ENCODE measurements at regions not wholly inside any gene's neighbourhood (a gene's known extent, or its start where the extent isn't known, plus 50 kb on each side); places are given as distances from the start of the nearest gene placed in this dataset.
A peak's percentile ranks its signal among the peaks of the same experiment; 100 is the strongest.

DNA sequence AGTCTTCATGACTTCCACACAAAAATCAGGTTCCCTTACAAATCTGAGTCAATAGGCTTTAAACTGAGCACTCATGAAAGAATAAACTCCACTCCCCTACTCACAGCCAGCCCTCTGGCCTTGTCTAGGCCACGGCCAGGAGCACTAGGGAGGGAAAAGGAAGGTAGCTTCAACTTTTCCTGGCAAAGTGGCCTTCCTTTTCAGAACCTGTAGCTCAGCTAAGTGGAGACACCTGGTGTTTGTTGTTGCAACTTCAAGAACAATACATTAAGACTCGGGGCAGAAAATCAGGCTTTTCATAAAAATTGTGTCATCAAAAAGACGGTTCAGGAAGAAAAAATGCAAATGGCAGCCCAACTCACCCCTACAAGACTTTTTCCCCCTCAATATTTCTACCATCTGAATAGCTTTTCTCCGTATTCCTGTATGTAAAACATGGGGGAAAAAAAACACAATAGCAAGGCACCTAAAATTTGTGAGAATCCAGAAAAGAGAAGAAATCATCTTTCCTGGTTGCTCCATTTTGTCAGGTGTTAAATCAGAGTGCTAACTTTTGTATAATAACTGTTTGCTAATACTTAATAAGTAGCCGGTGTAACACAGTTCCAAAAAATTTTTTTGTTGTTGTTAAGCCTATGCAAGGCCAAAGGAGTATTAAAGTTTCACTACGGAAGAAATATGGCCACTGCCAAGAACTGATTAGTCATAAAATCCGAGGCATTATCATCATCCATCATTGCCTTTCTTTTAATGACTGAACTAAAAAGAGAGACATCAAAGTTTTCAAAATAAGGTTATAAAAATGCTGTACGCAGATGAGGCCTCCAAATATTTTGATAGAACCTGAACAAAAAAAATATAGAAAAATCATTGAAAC, 66.2 kb upstream of the ARID5B start:
- peak; percentile 23 for DNase-seq (ENCODE audit: low spot score)
- TF ChIP-seq, protein P1, sequence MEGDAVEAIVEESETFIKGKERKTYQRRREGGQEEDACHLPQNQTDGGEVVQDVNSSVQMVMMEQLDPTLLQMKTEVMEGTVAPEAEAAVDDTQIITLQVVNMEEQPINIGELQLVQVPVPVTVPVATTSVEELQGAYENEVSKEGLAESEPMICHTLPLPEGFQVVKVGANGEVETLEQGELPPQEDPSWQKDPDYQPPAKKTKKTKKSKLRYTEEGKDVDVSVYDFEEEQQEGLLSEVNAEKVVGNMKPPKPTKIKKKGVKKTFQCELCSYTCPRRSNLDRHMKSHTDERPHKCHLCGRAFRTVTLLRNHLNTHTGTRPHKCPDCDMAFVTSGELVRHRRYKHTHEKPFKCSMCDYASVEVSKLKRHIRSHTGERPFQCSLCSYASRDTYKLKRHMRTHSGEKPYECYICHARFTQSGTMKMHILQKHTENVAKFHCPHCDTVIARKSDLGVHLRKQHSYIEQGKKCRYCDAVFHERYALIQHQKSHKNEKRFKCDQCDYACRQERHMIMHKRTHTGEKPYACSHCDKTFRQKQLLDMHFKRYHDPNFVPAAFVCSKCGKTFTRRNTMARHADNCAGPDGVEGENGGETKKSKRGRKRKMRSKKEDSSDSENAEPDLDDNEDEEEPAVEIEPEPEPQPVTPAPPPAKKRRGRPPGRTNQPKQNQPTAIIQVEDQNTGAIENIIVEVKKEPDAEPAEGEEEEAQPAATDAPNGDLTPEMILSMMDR (IDR thresholded peaks at IDR 0.05; ENCODE audit: extremely low read depth, missing control alignments) = peak; percentile 6

DNA sequence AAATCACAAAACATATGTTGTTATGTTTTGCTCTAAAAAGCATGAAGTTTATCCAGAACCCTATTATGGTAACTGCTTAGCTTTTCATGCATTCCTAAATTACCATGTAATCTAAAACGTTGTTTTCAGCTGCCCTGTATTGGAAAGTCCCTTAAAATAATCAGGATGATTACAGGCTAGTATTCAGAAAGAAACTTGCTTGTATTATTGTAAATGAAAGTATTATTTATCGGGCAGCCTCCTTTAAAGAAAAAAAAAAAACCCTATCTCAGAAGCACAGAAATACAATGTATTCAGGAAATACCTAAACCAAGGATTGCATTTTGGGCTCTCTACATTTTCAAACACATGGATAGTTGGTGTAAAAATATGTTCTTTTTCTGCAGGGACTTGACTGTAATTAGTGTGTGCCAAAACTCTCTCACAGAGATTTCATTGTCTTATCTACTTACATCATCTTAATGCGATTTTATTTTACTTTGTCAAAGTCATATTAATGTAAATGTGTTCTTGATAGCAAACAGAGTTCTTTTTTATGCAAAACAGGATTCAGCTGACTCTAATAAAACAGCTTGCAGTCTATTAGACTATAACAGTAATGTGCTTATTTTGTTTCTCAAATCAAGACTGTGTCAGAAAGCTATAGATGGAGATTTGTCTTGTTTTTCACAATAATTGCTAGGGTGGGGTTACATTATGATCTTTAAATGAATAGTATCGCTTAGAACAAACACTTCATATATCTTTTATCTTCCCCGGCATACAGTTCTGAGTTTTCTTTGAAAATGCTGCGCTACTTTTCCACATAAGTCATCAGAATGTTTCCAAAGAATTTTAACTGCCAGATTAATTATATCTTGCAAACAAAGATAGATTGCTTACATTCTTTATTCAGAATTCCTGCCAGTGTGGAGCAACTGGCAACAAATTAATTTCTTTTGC, 65.3 kb upstream of the ARID5B start:
- DNase-seq (ENCODE audit: low spot score) = no peak
- TF ChIP-seq, protein P1 (IDR thresholded peaks at IDR 0.05; ENCODE audit: extremely low read depth, missing control alignments) = no peak

DNA sequence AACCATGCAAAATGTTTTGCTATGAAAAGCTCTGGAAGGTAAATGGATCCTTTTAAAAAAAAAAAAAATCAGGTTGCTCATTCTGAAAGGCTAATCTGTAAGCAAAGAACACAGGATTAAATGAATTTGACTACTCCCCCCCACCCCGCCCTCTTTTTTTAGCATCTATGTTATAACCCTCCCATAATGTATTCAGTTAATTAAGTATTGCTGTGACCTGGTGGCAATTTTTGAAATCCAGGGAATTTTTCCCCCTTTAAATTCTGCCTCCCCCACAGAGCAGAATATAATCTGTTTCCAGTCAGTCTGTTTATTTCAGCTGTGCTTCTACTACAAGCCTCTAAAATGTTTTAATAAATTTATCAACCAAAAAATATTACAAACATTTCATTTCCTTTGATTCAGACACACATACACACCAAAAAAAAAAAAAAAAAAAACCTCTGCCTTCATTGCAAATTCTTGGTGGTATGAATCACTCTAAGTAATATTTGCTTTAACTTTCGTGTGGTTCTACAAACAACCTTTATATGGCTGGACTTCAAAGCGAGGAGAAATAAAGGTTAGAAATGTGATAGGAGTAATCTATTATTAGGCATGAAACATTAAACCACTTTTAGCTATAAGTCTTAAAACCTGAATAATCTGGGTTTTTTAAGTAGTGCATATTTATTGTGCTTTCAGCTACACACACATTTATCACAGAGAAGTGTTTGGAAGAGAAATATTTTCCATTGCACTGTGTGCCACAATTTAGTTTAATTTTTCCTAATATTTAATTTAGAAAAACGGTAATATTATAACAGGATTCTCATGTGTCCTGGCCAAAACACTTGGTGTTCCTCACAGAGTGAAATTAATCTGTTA, 64.4 kb upstream of the ARID5B start:
- TF ChIP-seq, protein P1 (IDR thresholded peaks at IDR 0.05; ENCODE audit: extremely low read depth, missing control alignments) = no peak
- no peak for DNase-seq (ENCODE audit: low spot score)

DNA sequence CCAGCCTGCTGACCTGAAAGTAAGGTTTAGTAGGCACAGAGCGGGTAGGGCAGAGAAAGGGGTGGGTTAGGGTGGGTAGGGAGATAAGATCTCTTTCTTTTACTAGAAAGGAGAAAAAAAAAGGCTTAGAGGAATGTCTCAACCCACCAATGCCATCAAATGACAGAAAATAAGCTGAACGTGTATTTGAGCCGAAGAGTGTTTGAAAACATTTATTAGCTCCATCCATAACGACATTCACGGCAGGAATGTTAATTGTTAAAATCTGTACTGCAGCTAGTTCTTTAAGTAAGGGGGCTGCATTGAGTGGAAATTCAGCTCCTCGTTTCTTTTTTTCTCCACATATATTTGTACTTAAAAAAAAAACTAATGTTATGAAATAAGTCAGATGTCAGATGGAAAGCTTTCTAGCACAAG, 63.7 kb upstream of the ARID5B start:
- no peak for DNase-seq (ENCODE audit: low spot score)

DNA sequence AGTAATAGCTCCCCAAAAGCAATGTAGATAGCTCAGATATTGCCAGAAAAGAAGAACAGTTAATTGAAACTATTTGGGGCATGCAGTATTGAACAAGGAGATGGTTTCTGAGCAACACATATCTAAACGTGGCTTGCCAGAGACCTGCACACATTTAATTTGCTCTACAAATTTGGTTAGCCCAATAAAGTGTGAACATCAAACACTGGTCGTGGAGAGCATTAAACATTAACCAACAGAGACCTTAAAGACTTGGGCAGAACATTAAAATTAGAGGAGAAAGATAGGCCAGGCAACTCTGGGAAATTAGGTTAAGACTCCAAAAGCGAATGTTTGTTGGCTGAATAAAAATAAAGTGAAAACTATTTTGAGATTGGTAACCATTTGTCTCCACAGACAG, 61.6 kb upstream of the ARID5B start:
- no peak for DNase-seq (ENCODE audit: low spot score)
- TF ChIP-seq, protein P1 (IDR thresholded peaks at IDR 0.05; ENCODE audit: extremely low read depth, missing control alignments) = no peak

More for the DNA sequence above, 63.7 kb upstream of the ARID5B start:
- TF ChIP-seq, protein P1 (IDR thresholded peaks at IDR 0.05; ENCODE audit: extremely low read depth, missing control alignments) = no peak

DNA sequence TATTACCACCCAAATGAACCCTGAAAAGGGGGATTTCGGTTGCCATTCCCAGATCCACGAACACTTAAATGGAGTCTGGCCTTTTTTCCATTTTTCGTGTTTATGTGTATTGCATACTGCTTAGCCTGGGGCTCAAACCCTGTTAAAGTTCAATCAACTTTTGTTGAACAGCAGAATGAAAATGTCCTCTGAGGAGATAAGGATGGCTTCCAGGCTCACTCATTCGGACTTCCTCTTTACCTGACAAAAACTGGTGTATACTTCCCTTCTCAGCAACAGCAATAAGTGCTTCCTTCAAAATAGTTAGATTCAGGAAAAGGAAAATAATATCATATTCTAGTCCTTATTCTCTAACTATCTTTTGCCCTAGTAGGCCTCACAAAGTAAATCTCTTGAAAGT, 61.1 kb upstream of the ARID5B start:
- TF ChIP-seq, protein P1 (IDR thresholded peaks at IDR 0.05; ENCODE audit: extremely low read depth, missing control alignments) = no peak
- DNase-seq (ENCODE audit: low spot score) = no peak
